PC-9 (cell line): ENCODE measurements at regions not wholly inside any gene's neighbourhood (a gene's known extent, or its start where the extent isn't known, plus 50 kb on each side); places are given as distances from the start of the nearest gene placed in this dataset.

ENCODE experiments used
- BruUV-seq: library from RNA; stranded (reverse); fragments of 400-500 nt; replicated peaks from 2 replicates; lab custom pipeline; 2021; lab: Mats Ljungman, UMichigan
- CTCF ChIA-PET: fragments of 300-600 bp; sonication (Branson Sonifier 250); formaldehyde crosslinking; loops from one replicate; lab custom pipeline; 2022; ENCODE audit warnings: antibody characterized with exemption; lab: Charles Lee
- POLR2A ChIA-PET: fragments of 300-600 bp; sonication (Branson Sonifier 250); formaldehyde crosslinking; loops from one replicate; lab custom pipeline; 2022; ENCODE audit warnings: antibody characterized with exemption; ENCODE audit not compliant: unreplicated experiment; lab: Charles Lee
- DNase-seq, 2 experiments: peaks; one replicate each; pipeline versions ENCODE4 v3.0.0 to v3.0.0-alpha.2; 2015 to 2022; ENCODE audit warnings: mixed read lengths in 1 of 2
- H2AFZ ChIP-seq: fragments of 200-600 bp; sonication (generic); 2 replicates; pipeline ENCODE4 v1.8.1; 2017; ENCODE audit warnings: antibody characterized with exemption
- H3F3A ChIP-seq: fragments of 200-600 bp; sonication (generic); 2 replicates; pipeline ENCODE4 v1.8.1; 2017; ENCODE audit warnings: antibody characterized with exemption, mild to moderate bottlenecking, low read depth; ENCODE audit not compliant: insufficient read depth
- H3K27ac ChIP-seq: fragments of 200-600 bp; sonication (generic); 2 replicates; pipeline ENCODE4 v1.6.1; 2016; ENCODE audit warnings: mixed run types
- H3K27me3 ChIP-seq: fragments of 200-600 bp; sonication (generic); 2 replicates; pipeline ENCODE4 v1.6.1; 2016; ENCODE audit warnings: low read depth, mixed run types; ENCODE audit not compliant: insufficient read depth
- H3K36me3 ChIP-seq: fragments of 200-600 bp; sonication (generic); 2 replicates; pipeline ENCODE4 v1.6.1; 2016; ENCODE audit warnings: low read depth, mixed run types
- H3K4me1 ChIP-seq: fragments of 200-600 bp; sonication (generic); replicated peaks from 2 replicates; pipeline ENCODE4 v1.6.1; 2016; ENCODE audit warnings: mixed run types; ENCODE audit not compliant: insufficient read depth
- H3K4me2 ChIP-seq: fragments of 200-600 bp; sonication (generic); 2 replicates; pipeline ENCODE4 v1.6.1; 2017; ENCODE audit warnings: mixed run types
- H3K4me3 ChIP-seq: fragments of 200-600 bp; sonication (generic); 2 replicates; pipeline ENCODE4 v1.6.1; 2016; ENCODE audit warnings: mixed run types
- H3K79me2 ChIP-seq: fragments of 200-600 bp; sonication (generic); 2 replicates; pipeline ENCODE4 v1.6.1; 2017; ENCODE audit warnings: low read depth, mixed run types
- H3K9me2 ChIP-seq: fragments of 200-600 bp; sonication (generic); 2 replicates; pipeline ENCODE4 v1.8.1; 2017; ENCODE audit warnings: mild to moderate bottlenecking; ENCODE audit not compliant: insufficient read depth
- H3K9me3 ChIP-seq: fragments of 200-600 bp; sonication (generic); 2 replicates; pipeline ENCODE4 v1.8.1; 2016; ENCODE audit warnings: low read depth; ENCODE audit not compliant: insufficient read depth
- H4K20me1 ChIP-seq: fragments of 200-600 bp; sonication (generic); 2 replicates; pipeline ENCODE4 v1.8.1; 2017; ENCODE audit not compliant: insufficient read depth
- EZH2 ChIP-seq: fragments of 200-600 bp; sonication (generic); IDR thresholded peaks from 2 replicates; pipeline ENCODE4 v1.8.0; 2017; ENCODE audit warnings: antibody characterized with exemption, low read depth
- intact Hi-C: fragments of 100-400 bp; cut with micrococcal nuclease; formaldehyde crosslinking; loops from one replicate; pipeline ENCODE4 v1.10.0; 2022; ENCODE audit not compliant: unreplicated experiment
- TF ChIP-seq, protein P1 (sequence below): fragments of 200-600 bp; sonication (generic); conservative IDR thresholded peaks from 2 replicates; pipeline ENCODE4 v1.6.1; 2017; ENCODE audit warnings: mixed run types, antibody characterized with exemption, mild to moderate bottlenecking, moderate library complexity

GRCh38 chr1:108070662-108071061 is 105.7 kb upstream of the VAV3 start:
- TF ChIP-seq, protein P1, sequence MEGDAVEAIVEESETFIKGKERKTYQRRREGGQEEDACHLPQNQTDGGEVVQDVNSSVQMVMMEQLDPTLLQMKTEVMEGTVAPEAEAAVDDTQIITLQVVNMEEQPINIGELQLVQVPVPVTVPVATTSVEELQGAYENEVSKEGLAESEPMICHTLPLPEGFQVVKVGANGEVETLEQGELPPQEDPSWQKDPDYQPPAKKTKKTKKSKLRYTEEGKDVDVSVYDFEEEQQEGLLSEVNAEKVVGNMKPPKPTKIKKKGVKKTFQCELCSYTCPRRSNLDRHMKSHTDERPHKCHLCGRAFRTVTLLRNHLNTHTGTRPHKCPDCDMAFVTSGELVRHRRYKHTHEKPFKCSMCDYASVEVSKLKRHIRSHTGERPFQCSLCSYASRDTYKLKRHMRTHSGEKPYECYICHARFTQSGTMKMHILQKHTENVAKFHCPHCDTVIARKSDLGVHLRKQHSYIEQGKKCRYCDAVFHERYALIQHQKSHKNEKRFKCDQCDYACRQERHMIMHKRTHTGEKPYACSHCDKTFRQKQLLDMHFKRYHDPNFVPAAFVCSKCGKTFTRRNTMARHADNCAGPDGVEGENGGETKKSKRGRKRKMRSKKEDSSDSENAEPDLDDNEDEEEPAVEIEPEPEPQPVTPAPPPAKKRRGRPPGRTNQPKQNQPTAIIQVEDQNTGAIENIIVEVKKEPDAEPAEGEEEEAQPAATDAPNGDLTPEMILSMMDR = no peak
- TF ChIP-seq EZH2 = no peak
- CTCF ChIA-PET = no interaction called here
- no peak for DNase-seq

DNA sequence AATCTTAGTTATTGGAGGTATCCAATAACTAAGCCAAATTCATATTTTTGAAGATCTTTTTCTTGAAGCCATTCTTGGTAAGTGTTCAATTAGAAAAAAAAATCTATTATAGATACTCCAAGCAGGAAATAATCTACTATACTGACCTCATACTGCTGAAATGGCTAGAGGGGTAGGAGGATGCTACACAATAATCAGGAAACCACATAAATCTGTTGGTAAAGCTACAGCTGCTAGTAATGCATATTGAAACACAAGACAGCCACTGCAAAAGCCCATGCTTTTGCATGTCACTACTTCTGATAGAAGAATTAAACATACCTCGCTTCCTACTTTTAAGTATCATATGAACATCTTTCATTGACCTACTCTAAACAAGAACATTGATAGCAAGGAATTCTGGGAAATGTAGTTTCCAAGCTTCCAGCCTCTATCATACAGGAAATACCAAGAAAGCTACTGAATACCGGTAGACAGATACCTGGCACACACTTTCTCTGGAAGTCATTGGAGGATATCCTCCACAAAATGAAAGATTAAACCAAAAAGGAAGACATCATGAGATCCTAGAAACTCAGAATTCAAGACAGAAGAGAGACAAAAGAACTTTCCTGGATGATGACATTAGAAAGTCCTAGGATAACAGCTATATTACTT is 103.0 kb upstream of the VAV3 start:
- H4K20me1 ChIP-seq = no peaks in the 10 kb centered on the region
- H3K36me3 ChIP-seq = no peaks in the 10 kb centered on the region
- ChIA-PET CTCF (no interaction called here), POLR2A (no interaction called here)
- no peak overlapping the region for H2AFZ ChIP-seq
- TF ChIP-seq EZH2 = no peak
- TF ChIP-seq, protein P1 = no peak
- DNase-seq = no peak
- no peaks in the 10 kb centered on the region for H3K9me3 ChIP-seq
- intact Hi-C loops = no loop called here
- H3K27ac ChIP-seq = no peak overlapping the region
- no peaks in the 10 kb centered on the region for H3K79me2 ChIP-seq
- no peaks in the 10 kb centered on the region for H3K27me3 ChIP-seq
- no TSS peak for BruUV-seq
- no peak overlapping the region for H3K4me2 ChIP-seq
- H3K9me2 ChIP-seq = no peaks in the 10 kb centered on the region
- H3F3A ChIP-seq = no peaks in the 10 kb centered on the region
- no peak overlapping the region for H3K4me3 ChIP-seq
- no peaks in the 10 kb centered on the region for H3K4me1 ChIP-seq

More at GRCh38 chr1:108070662-108071061, 105.7 kb upstream of the VAV3 start:
- no peaks in the 10 kb centered on the region for H3K79me2 ChIP-seq
- H4K20me1 ChIP-seq = no peaks in the 10 kb centered on the region
- H3K9me2 ChIP-seq = no peaks in the 10 kb centered on the region
- no peaks in the 10 kb centered on the region for H3F3A ChIP-seq
- no peak overlapping the region for H3K4me2 ChIP-seq
- H3K4me1 ChIP-seq = no peaks in the 10 kb centered on the region
- H3K9me3 ChIP-seq = no peaks in the 10 kb centered on the region
- intact Hi-C loops = no loop called here
- no peaks in the 10 kb centered on the region for H3K36me3 ChIP-seq
- H3K4me3 ChIP-seq = no peak overlapping the region
- H2AFZ ChIP-seq = no peak overlapping the region
- H3K27ac ChIP-seq = no peak overlapping the region
- no TSS peak for BruUV-seq
- H3K27me3 ChIP-seq = no peaks in the 10 kb centered on the region
- POLR2A ChIA-PET = no interaction called here

DNA sequence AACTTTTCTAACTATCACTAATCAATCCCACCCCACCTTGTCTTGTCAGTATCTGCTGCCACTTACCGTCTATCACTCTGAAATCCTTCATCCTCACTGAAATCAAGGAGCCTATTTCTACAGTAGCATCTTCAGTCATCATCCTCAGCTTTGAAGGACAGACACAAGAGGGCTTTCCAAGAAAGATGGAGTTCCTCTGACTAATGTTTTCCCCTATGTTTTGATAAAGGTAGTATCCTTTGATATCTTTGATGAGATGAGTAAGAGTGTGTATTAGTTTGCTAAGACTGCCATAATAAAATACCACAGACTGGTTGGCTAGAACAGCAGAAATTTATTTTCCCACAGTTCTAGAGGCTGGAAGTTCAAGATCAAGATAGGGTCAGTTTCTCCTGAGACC is 101.8 kb upstream of the VAV3 start:
- H3K36me3 ChIP-seq = no peaks in the 10 kb centered on the region
- H3K27ac ChIP-seq = no peak overlapping the region
- ChIA-PET CTCF (no interaction called here), POLR2A (no interaction called here)
- no peaks in the 10 kb centered on the region for H4K20me1 ChIP-seq
- no peaks in the 10 kb centered on the region for H3K9me2 ChIP-seq
- H3F3A ChIP-seq = no peaks in the 10 kb centered on the region
- H3K4me3 ChIP-seq = no peak overlapping the region
- no peak for DNase-seq
- BruUV-seq = no TSS peak
- H3K27me3 ChIP-seq = no peaks in the 10 kb centered on the region
- no peaks in the 10 kb centered on the region for H3K4me1 ChIP-seq
- H3K79me2 ChIP-seq = no peaks in the 10 kb centered on the region
- intact Hi-C loops = no loop called here
- no peak overlapping the region for H2AFZ ChIP-seq
- no peak overlapping the region for H3K4me2 ChIP-seq
- H3K9me3 ChIP-seq = no peaks in the 10 kb centered on the region
- no peak for TF ChIP-seq EZH2
- TF ChIP-seq, protein P1 = no peak
